NCI-H446 (cell line): ENCODE measurements at regions not wholly inside any gene's neighbourhood (a gene's known extent, or its start where the extent isn't known, plus 50 kb on each side); places are given as distances from the start of the nearest gene placed in this dataset.

ENCODE experiments used
- DNase-seq, 2 experiments: peaks; one replicate each; lab custom pipeline; 2025; lab: John Stamatoyannopoulos, UW

DNA sequence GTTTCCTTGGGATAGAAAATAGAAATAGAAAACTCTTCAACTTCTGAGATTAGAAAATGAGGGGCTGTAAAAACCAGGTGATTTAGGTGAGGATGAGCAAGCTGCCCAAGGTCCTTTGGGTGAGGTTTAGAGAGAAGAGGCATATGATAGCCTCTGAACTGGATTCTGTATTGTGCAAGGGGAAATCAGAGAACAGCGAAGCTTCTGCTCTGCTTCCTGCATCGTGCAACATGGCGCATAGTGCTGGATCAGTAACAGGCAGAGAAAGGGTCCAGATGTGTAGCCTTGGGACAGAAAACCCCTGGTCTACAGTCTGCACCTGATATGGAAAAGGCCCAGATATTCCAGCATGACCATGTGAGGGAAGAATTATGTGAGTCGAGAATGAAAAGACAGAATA is 121.7 kb downstream of the MBL2 start:
- DNase-seq, result no peak

DNA sequence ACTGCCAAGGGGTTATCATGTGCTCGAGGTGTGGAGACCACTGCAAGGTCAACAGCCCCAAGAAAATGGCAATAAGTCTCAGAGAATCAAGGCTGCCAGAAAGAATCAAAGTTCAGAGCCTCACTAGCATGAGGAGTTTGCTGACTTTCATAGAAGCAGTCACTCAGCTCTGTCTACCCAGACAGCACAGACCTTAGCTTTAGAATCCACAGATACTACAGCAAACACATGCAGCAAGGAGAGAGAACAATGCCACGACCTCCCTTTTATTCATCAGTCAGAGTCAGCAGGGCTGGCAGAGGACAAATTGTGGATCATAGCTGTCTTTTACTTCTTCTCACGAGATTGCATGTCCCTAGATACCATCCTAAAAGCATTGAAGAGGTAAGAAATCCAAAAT is 121.3 kb downstream of the MBL2 start:
- DNase-seq, result no peak

DNA sequence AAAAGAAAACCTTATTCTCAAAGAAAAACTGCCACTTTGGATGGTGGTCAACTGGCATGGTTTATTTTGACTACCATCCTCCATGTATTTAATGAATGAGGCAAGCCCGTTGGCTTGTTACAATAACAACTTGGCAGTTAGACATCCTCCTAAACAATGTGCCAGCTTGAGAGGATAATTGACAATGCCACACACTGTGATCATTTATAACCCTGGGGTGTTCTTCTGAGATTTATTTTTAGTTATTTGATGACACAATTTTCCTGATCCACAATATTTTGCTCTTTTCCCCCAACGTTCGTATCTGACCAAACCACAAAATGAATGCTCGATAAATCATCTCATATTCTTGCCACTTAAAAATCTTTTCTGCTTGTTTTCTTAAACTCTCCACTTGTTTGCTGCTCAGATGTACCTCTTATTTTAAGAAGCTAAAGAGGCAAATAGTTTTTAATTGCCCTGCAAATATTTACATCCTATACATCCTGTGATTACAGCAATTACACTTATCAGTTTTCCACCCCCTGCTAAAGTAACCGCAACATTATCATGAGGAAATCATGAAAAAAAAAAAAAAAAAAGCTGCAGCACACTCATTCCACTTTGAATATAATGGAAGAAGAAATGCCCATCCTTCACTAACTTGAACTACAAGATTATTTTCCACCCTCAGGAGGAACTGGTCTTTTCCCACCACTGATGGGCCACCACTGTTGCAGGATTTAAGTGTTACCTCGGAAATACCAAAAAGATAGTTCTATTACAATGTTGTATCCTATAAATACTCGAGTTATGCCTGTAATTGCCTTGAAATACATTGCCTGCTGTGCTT is 119.9 kb downstream of the MBL2 start:
- no peak for DNase-seq

DNA sequence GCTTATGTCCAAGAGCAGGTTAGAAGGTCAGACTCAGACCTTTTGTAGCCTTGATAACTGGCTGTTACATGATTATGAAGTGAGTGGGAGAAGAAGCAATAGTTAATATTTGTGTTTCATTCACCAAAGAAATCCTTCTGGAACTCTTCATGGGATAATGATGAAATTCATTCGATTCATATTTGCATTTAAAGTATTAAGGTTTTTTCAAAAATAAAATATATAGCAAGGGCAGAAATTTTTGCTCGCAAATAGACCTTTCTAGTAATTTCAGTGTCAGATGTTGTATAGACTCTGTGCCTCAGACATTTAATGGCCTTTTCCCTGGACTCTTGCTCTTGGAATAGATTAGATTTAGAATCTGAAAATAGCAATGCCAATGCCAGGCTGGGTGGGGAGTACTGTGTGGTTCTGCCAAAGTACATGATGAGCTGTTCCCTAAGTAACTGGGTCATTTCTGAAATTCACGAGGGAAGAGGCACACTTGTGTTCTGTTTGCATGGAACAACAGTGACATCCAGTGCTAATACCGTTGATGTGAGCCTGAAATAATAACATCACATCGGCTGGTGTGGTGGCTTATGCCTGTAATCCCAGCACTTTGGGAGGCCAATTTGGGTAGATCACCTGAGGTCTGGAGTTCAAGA is 119.2 kb downstream of the MBL2 start:
- DNase-seq, result no peak

DNA sequence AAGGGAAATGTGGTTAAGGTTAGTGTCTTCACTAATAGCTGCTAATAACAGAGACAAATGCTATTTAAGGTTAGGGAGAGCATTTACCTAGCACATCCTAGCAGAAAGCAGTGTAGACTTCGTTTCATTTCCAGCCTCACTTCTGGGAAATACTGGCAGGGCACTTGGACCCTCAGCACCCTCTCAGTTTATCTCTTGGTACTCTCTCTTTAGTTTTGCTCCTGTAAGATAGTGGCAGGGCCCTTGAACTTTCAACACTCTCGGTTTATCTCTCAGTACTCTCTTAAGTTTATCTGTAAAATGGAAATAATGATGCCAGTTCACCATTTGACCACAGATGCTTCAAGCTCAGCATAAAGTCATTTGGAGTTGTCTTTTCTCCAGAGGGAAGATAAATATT is 118.4 kb downstream of the MBL2 start:
- no peak for DNase-seq

DNA sequence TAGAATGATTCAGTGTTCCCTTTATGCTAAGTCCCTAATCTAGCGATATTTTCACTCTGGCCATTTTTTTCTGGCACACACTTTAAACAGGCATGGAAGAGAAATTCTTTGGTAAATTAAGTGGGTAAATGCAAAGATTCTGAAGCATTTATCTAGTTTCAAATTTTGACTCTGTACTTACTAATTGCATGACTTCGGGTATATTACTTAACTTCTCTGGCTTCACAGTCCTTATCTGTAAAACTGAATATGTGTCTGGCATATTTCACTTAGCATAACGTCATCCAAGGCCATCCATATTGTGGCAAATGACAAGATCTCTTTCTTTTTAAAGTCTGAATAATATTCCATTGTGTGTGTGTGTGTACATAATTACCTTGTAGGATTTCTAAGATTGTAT is 114.5 kb downstream of the MBL2 start:
- DNase-seq, result no peak

DNA sequence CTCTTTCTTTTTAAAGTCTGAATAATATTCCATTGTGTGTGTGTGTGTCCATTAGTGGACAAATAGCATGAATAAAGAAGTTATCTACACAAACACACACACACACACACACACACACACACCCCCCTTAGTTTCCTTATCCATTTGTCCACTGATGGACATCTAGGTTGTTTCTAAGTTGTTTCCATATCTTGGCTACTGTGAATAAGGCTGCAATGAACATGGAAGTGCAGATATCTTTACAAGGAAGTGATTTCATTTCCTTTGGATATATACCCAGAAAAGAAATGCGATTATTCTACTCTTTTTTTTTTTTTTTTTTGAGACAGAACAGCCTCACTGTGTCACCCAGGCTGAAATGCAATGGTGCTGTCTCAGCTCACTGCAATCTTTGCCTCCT is 113.5 kb downstream of the MBL2 start:
- no peak for DNase-seq

DNA sequence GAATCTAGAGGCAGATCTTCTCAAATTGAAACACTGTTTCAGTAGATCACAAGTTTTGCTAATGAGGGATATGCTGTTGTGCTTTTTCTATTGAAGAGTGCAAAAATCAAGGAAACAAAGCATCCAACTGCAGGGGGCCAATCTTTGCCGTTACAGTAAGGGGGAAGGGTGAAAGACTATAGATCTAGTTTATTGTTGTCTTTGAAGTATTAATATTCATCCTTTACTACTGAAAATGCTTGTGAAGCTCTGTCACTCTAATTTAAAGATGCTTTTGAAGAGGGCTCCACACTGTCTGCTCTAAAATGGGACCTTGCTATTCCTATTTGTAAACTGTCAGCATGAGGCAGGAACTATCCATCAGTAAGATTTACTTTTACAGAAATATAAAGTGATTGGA is 110.3 kb downstream of the MBL2 start:
- no peak for DNase-seq

DNA sequence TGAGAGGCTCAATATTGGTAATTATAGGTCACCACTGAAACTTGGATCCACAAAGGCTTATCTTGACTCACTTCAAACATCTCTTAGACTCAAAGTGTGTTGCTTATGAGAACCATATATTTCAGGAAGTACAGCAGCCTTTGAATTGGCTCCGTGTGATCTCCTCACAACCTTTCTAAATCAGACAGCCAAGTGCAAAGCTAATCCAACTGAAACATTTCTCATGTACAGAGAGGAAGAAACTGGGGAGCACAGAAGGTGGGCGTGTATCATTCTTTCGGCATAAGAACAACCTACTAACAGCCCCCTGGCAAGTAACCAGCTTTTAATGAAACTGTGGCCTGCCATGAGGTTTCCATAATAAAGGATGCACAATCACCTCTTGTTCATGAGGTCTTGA is 109.4 kb downstream of the MBL2 start:
- no peak for DNase-seq

DNA sequence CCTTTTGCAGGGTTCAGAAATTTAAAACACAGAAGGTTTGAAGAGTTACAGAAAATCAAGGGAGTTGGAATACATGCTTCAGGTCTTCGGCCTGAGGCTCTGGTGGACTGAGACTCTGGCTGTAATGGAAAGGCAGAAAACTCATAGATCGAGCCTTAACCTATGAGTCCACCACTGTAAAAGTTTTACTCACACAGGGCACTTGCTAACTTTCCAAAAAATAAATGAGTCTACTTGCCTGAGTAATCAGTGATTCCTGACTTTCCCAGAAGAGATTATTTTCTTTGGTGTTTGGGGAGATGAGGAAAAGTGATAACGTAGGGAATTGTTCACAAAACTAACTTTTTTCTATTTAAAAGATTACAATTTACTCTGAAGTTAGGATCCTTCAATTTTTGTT is 108.0 kb downstream of the MBL2 start:
- DNase-seq, result no peak

DNA sequence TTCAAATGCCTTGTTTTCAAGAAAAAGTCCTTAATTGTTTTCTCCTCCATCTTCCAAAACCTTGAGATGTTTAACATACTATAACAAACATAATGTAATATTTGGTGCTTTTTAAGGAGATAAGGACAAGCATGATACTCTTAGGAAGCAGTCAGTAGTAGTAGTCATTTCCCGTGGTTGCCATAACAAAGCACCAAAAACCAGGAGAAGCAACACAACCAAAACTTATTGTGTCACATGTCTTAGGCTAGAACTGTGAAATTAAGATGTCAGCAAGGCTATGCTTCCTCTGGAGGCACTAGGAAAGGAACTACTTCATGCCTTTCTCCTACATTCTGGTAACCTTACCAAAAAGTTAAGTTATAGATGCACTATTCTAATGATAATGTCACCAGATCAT is 106.8 kb downstream of the MBL2 start:
- DNase-seq, result no peak

DNA sequence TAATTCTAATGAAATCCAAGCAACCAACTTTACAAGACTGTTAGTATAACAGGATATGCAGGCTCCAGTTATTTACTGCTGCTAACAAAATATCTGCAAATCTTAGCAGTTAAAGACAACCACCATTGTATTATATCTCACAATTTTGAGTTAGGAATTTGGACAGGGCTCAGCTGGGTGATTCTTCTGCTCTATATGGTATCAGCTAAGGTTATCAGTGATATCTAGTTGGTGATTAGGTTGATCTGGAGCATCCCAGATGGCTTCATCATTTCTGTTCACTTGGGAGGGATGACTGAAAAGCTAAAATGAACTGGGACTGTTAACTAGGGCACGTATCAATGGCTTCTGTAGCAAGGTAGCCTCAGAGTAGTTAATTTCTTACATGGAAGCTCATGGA is 105.7 kb downstream of the MBL2 start:
- DNase-seq, result no peak

DNA sequence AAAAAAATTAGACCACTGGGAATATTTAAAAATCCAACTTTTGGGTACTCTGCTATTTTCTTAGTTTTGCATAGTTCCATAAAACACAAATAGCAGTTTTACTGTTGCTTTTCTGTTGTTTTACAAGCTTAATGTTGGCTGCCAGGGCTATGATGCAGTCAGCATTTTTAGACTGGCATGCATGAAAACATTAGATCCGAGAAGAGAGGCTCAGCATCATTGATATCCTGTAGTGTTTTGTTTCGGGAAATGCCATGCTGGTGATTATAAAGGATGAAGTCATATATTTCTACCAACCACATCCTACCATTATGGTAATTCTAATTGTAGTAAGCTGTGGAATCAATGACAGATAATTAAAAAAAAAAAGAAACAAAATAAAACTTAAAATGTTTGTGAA is 104.6 kb downstream of the MBL2 start:
- DNase-seq, result no peak

DNA sequence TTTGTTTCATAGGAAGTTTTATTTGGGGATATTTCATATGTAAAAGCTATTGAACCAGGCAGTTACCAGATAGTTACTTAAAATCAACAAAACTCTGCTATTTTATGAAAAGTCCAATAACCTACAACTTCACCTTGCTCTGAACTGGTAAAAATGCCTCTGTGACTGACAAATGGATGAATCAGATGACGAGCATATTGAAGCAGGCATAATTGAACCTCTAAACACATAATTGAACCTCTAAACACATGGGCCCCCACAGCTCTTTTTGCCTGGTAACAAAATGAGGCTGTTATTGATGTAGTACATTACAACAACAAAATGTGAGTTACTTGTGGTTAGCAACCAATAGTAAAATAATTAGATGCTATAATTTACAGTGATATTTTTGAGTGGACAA is 99.7 kb downstream of the MBL2 start:
- no peak for DNase-seq

DNA sequence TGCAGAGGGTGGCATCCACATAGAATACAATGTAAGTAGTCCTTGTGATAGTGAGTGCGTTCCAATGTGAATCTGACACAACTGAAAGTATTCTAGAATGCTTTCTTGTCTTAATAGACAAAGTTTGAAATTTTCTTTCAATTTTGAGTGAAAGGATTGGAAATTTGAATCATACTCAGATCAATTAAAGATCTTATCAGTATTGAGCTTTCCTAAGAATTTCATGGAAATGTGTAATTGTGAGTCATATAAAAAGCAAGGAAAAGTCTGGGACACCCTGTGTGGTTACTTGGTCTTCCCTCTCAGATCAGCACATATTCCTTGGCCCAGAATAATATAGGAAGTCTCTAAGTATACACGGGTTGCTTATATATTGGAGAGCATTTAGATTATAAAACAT is 99.1 kb downstream of the MBL2 start:
- no peak for DNase-seq

DNA sequence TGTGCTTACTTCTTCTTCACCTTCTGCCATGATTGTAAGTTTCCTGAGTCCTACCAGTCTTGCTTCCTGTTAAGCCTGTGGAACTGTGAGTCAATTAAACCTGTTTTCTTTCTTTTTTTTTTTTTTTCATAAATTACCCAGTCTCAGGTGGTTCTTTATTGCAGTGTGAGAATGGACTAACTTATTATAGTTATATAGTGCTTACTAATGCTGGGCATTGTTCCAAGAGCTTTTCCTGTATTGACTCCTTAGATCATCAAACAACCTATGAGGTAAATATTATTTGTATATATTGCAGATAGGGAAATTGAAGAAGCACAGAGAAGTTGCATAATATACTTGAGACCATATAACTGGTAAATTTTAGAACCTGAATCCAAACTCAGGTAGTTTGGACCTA is 98.1 kb downstream of the MBL2 start:
- no peak for DNase-seq

DNA sequence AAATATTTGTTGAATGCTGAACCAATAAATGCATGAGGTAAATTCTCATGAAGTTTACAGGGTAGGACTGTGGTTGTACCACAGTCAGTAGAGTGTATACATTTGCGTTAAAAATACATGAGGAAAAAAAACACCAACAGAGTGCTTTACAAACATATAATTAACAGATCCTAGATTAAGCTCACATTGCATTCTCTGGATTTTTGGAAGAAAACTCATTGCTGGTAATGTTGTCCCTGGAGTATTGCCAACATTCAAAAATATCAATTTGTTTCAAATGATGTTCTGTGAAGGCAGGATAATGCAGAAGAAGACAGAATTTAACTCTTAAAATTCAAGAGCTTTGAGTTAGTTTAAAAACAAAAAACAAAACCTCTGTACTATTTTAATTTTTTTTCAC is 95.5 kb downstream of the MBL2 start:
- DNase-seq, result no peak

DNA sequence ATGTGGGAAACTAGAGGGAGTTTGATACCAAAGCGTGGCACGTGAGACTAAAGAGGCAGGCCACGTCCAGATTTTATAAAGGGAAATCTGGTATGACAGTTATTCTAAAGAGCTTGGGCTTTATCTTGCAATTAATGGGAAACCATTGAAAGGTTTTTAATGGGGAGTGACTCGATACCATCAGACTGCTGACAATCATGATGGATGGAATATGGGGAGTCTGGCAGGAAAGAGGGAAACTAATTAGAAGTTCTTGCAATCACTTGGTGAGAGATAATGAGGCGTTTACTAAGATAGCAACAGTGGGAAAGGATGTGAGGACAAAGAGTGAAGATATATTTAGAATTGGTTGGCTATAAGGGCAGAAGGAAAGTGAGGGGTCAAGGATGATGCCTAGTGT is 94.0 kb downstream of the MBL2 start:
- DNase-seq, result no peak

DNA sequence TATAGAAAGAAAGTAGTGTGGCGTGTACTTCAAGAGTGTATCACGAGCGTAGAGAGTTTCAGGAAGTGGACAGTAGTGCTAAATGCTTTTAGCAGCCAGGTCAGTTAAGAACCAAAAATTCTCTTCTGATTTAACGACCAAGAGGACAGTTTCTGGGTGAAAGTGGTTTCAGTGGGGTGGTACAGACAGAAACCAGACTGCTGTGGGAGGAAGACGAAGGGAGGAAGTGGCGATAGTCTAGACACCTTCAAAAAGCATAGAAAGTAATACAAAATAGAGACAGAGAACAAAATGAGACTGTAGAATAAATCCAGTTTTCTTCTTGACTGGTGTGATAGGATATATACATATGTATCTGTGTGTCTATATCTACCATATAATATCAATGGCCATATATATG is 93.5 kb downstream of the MBL2 start:
- DNase-seq, result no peak

DNA sequence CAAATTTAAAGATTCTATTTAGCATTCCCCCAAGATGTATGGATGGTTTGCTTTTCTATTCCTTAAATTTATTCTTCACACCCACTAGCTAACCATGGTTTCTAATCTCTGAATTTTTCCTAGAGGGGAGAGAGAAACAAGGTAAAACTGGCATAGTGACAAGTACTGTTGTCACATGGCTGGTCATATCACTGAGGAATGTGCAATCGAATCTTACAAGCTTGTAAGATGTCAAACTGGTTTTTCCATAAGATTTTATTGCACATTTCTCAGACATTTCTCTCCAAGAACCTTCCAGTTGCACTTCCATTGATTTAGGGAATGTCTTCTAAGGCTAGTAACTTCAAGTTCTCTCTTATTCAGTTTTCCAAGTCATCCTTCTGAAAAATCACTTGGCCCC is 89.8 kb downstream of the MBL2 start:
- DNase-seq, result no peak

DNA sequence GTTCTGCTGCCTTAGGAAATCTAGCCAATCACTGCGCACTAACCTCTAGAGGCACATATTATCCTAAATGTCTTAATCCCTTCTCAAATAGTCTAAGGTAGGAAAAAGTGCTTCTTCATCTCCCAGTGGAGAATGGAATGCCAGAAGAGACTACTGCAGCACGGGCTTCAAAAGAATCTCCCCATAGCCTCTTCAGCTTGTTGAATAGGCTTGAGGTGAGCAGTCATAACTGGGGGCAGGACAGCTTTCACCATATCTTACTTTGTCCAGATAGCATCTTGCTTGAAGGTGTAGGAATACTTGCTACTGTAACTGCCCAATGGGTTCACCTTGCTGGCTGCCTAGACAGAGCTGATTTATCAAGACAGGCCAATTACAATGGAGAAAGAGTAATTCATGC is 88.8 kb downstream of the MBL2 start:
- no peak for DNase-seq

DNA sequence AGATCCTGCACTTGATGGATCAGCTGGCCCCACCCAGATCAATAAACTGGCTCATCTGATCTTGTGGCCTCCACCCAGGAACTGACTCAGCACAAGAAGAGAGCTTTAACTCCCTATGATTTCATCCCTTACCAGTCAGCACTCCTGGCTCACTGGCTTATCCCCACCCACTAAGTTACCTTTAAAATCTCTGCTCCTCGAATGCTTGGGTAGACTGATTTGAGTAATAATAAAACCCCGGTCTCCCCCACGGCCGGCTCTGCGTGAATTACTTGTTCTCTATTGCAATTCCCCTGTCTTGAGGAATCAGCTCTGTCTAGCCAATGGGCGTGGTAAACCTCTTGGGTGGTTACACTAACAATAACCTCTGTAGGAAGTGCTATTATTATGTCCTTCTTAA is 83.7 kb downstream of the MBL2 start:
- no peak for DNase-seq

DNA sequence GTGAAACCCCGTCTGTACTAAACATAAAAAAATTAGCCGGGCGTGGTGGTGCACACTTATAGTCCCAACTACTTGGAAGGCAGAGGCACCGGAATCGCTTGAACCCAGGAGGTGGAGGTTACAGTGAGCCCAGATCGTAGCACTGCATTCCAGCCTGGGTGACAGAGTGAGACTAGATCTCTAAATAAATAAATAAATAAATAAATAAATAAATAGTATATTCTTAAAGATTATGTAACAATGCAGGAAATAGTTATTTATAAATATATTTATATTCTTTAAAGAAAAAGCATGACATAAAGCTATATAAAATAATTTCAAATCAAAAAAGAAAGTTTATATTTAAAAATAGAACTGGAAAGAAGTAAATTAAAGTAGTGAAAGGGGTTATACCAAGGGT is 76.4 kb downstream of the MBL2 start:
- DNase-seq, result no peak

DNA sequence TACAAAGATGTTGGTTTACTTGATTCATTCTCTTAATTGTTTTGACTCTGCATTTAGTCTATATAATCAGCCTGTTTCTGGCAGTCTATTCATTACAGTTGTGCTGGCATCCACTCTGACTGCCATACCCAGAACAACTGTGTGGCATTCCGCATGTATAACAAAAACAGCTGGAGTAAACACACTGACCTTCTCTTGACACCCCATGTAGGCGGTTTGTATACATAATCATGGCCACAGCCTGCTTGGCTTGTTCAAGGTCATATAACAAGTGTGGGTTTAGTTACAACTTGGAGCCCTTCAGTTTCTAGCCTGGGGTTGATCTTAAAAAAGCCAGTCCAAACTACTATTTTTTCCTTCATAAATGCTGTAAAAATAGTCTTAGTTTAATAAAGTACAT is 70.9 kb downstream of the MBL2 start:
- DNase-seq, result no peak
